Lung (tissue), 11 donors: ENCODE measurements at regions not wholly inside any gene's neighbourhood (a gene's known extent, or its start where the extent isn't known, plus 50 kb on each side); places are given as distances from the start of the nearest gene placed in this dataset.

ENCODE experiments used
- ATAC-seq: fragments of 200-7000 bp; cut with Tn5 transposase; one replicate; pipeline ENCODE4 v1.9.1; 2020; ENCODE audit warnings: moderate number of reproducible peaks; ENCODE audit not compliant: insufficient read depth, low FRiP score
- DNase-seq, 3 donors: peaks; one replicate each; pipeline ENCODE4 v3.0.0-alpha.2; 2013 to 2017
- H3K27ac ChIP-seq, 2 donors: one replicate each; pipeline ENCODE4 v1.5.1; 2013; ENCODE audit warnings: mild to moderate bottlenecking in 2 of 2, moderate library complexity in 2 of 2, control low read depth in 1 of 2, inconsistent platforms in 1 of 2, low read depth in 1 of 2, low read length in 1 of 2
- H3K27me3 ChIP-seq, 3 donors: one replicate each; pipeline ENCODE4 v1.5.1; 2013; ENCODE audit warnings: low read length in 2 of 3; ENCODE audit not compliant: control insufficient read depth in 3 of 3, insufficient read depth in 3 of 3
- H3K36me3 ChIP-seq, 4 donors: one replicate each; pipeline ENCODE4 v1.5.1; 2013; ENCODE audit warnings: low read length in 4 of 4, mild to moderate bottlenecking in 1 of 4, moderate library complexity in 1 of 4; ENCODE audit not compliant: control insufficient read depth in 4 of 4, insufficient read depth in 4 of 4
- H3K4me1 ChIP-seq, 5 donors: one replicate each; pipeline ENCODE4 v1.5.1; 2013; ENCODE audit warnings: low read length in 5 of 5, mild to moderate bottlenecking in 2 of 5, moderate library complexity in 1 of 5; ENCODE audit not compliant: control insufficient read depth in 5 of 5, insufficient read depth in 5 of 5
- H3K4me3 ChIP-seq: one replicate; pipeline ENCODE4 v1.5.1; 2013; ENCODE audit warnings: mild to moderate bottlenecking, control low read depth, moderate library complexity
- H3K9ac ChIP-seq, 2 donors: one replicate each; pipeline ENCODE4 v1.5.1; 2013; ENCODE audit warnings: low read length in 2 of 2, control low read depth in 1 of 2; ENCODE audit not compliant: insufficient read depth in 1 of 2
- H3K9me3 ChIP-seq, 4 donors: one replicate each; pipeline ENCODE4 v1.5.1; 2013; ENCODE audit warnings: low read length in 3 of 4, mild to moderate bottlenecking in 1 of 4, moderate library complexity in 1 of 4; ENCODE audit not compliant: control insufficient read depth in 4 of 4, insufficient read depth in 3 of 4
- WGBS, 2 donors: extraction: QIAGEN DNeasy Blood & Tissue Kit; methylation state at CpG; one replicate each; pipeline ENCODE4 v1.1.7; 2013; 5-methylcytosine and 5-hydroxymethylcytosine counted together
- TF ChIP-seq, protein P1 (sequence below): IDR thresholded peaks from 2 replicates; pipeline ENCODE4 v1.5.1; 2012; ENCODE audit warnings: mild to moderate bottlenecking; ENCODE audit errors: control extremely low read depth, extremely low read depth
- donor health status: control.
- donor health status: control.
- donor health status: Bipolar disorder and iron deficiency.
- donor health status: healthy.
- donor health status: DM: yes; HTN: yes; CAD: no.

DNA sequence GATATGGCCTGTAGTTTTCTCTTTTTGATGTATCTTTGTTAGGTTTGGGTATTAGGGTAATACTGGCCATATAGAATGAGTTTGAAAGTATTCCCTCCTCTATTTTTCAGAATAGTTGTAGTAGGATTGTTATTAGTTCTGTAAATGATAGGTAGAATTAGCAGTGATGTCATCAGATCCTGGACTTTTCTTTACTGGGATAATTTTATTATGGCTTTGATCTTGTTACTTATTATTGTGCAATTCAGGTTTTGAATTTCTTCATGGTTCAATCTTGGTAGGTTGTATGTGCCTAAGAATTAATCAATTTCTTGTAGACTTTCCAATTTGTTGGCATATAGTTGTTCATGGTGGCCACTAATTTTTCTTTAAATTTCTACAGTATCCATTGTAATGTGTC, 916.6 kb downstream of the CCDC85A start:
- DNase-seq (no peak), ATAC-seq (no peak)
- Histone ChIP-seq H3K9me3 (peaks cover 0 to 4% (median 0%) of the 10 kb centered on the region in 4 donors), H3K4me3 (no peak overlapping the region), H3K36me3 (no peaks in the 10 kb centered on the region), H3K9ac (no peak overlapping the region), H3K27ac (no peak overlapping the region), H3K27me3 (no peaks in the 10 kb centered on the region), H3K4me1 (no peaks in the 10 kb centered on the region)
- TF ChIP-seq, protein P1, sequence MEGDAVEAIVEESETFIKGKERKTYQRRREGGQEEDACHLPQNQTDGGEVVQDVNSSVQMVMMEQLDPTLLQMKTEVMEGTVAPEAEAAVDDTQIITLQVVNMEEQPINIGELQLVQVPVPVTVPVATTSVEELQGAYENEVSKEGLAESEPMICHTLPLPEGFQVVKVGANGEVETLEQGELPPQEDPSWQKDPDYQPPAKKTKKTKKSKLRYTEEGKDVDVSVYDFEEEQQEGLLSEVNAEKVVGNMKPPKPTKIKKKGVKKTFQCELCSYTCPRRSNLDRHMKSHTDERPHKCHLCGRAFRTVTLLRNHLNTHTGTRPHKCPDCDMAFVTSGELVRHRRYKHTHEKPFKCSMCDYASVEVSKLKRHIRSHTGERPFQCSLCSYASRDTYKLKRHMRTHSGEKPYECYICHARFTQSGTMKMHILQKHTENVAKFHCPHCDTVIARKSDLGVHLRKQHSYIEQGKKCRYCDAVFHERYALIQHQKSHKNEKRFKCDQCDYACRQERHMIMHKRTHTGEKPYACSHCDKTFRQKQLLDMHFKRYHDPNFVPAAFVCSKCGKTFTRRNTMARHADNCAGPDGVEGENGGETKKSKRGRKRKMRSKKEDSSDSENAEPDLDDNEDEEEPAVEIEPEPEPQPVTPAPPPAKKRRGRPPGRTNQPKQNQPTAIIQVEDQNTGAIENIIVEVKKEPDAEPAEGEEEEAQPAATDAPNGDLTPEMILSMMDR: no peak

DNA sequence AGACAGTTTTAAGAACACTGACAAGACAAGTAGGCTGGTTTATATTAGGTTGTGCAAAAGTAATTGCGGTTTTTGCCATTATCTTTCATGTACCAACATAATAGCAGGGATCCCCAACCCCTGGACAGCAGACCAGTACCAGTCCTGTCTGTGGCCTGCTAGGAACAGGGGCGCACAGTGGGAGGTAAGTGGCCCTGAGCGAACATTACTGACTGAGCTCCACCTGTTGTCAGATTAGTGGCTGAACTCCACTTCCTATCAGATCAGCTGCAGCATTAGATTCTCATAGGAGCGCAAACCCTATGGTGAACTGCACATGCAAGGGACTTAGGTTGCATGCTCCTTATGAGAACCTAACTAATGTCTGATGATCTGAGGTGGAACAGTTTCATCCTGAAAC, 921.9 kb downstream of the CCDC85A start:
- ATAC-seq: no peak
- TF ChIP-seq, protein P1: no peak
- Histone ChIP-seq H3K36me3 (no peaks in the 10 kb centered on the region), H3K9ac (no peak overlapping the region), H3K27me3 (no peaks in the 10 kb centered on the region), H3K27ac (no peak overlapping the region), H3K4me1 (no peaks in the 10 kb centered on the region), H3K9me3 (peaks cover 0 to 4% (median 0%) of the 10 kb centered on the region in 4 donors), H3K4me3 (no peak overlapping the region)
- 84 to 87% methylated on average over 4 of the region's 4 CpGs for WGBS, 2 donors
- no peak for DNase-seq

DNA sequence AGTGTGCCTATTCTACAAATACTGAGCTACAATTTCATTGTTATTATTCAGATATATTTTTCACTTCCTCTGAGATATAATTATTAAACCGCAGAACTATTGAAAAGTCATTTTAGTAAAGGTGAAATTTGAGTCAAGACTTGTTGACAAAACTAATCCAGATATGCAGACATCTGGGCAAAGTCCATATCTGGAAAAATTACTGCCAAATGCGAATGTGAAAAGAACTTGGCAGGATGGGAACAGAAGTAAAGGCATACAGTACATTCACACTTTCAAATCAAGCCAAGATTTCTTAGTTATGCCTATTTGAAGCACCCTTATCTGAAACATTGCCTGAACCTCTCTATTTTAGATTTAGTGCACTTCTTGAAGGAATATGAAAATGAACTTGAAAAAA, 923.6 kb downstream of the CCDC85A start:
- ATAC-seq: no peak
- H3K4me3 ChIP-seq: no peak overlapping the region
- 56 to 65% methylated on average over 2 of the region's 2 CpGs for WGBS, 2 donors

DNA sequence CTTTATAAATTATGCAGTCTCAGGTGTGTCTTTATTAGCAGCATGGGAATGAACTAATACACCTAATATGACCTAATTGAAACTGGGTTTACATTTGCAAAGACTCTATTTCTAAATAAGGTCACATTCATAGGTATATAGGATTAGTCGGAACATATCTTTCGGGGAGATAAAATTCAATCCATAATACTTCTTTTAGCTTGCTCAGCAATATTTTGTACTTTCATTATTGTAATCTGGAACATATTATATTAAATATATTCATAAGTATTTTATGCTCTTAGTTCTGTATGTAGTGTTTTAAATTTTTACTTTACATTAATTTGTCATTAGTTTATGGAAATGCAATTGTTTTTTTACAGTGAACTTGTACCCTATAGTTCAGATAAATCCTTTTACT, 927.7 kb downstream of the CCDC85A start:
- no peak for DNase-seq
- Histone ChIP-seq H3K4me3 (no peak overlapping the region), H3K9ac (no peak overlapping the region), H3K36me3 (no peaks in the 10 kb centered on the region), H3K4me1 (no peaks in the 10 kb centered on the region), H3K27ac (no peak overlapping the region), H3K27me3 (no peaks in the 10 kb centered on the region), H3K9me3 (no peaks in the 10 kb centered on the region)
- ATAC-seq: no peak
- TF ChIP-seq, protein P1: no peak
- 95 to 96% methylated on average over 2 of the region's 2 CpGs for WGBS, 2 donors

More for the DNA sequence above, 923.6 kb downstream of the CCDC85A start:
- peaks cover 0 to 2% (median 0%) of the 10 kb centered on the region in 4 donors for H3K9me3 ChIP-seq
- no peak overlapping the region for H3K9ac ChIP-seq
- H3K27me3 ChIP-seq: no peaks in the 10 kb centered on the region
- no peaks in the 10 kb centered on the region for H3K4me1 ChIP-seq
- H3K27ac ChIP-seq: no peak overlapping the region
- TF ChIP-seq, protein P1: no peak
- no peaks in the 10 kb centered on the region for H3K36me3 ChIP-seq
- no peak for DNase-seq
